ENCODE measurements at regions not wholly inside any gene's neighbourhood (a gene's known extent, or its start where the extent isn't known, plus 50 kb on each side); places are given as distances from the start of the nearest gene placed in this dataset.

- TF ChIP-seq CTCF (IDR thresholded peaks at IDR 0.05; ENCODE audit: low read depth, low read length, poor library complexity, severe bottlenecking), result no peak
- TF ChIP-seq EZH2phosphoT487 (IDR thresholded peaks at IDR 0.05; ENCODE audit: borderline replicate concordance, low read length), result no peak
These were observed 202.0 kb downstream of the PAPSS1 start for GRCh38 chr4:107518076-107518475.

All from DOHH2 (cell line).